Hepatic stellate cell (primary cell): ENCODE measurements at regions not wholly inside any gene's neighbourhood (a gene's known extent, or its start where the extent isn't known, plus 50 kb on each side); places are given as distances from the start of the nearest gene placed in this dataset.
"Not testable (repeated sequence)": the region's sequence is repeated elsewhere in the genome, so short reads cannot be mapped to it uniquely, and the experiment has no call there.

Experiments
- DNase-seq: peaks from one replicate; pipeline ENCODE4 v3.0.0; 2011; ENCODE audit warnings: low spot score

DNA sequence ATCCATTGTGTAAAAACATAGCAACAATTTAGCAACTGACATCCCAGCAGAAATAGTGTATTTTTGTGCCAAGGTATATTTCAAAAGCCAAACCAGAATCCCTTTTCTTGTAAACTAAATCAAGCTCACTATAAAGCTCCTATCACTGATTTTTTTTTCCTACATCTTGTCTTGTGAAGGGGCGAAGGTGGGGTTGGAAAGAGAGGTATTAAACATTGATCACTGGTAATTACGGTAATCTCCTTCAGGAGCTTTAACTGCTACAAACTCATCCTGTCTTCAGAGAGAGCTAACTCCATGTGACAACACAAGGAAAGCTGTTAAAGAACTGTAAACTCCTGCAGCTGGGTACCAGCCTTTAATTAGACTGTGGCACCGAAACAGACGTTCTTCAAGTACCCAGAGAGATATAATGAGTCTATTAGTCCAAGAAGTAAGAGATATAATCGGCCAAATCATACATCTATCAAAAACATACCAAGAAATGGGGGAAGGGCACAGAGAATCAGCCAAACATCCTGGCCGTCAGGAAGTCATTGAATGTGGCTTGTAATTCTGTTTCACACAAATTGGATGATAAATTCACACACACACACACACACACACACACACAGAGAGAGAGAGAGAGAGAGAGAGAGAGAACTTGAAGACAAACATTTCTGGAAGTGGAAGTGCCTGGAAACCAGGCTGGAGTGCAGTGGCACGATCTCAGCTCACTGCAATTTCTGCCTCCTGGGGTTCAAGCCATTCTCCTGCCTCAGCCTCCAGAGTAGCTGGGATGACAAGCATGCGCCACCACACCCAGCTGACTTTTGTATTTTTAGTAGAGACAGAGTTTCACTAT, 111.9 kb upstream of the PPARGC1A start:
- DNase-seq = no peak

DNA sequence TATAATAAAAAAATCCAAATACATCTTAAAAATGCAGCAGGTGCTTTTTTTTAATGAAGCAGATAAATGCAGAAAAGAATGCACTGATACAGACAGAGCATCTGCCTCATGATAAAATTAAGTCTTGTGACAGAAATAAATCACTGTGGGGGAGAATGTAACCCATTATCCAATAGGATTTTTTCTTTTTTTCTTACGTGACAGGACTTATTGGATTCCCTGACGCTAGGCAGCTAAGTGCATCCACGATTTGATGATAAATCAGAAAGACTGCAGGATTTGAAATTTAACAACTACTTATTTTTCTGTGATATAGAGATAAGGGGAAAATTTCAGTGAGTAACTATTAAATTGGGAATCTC, 110.6 kb upstream of the PPARGC1A start:
- DNase-seq = no peak

DNA sequence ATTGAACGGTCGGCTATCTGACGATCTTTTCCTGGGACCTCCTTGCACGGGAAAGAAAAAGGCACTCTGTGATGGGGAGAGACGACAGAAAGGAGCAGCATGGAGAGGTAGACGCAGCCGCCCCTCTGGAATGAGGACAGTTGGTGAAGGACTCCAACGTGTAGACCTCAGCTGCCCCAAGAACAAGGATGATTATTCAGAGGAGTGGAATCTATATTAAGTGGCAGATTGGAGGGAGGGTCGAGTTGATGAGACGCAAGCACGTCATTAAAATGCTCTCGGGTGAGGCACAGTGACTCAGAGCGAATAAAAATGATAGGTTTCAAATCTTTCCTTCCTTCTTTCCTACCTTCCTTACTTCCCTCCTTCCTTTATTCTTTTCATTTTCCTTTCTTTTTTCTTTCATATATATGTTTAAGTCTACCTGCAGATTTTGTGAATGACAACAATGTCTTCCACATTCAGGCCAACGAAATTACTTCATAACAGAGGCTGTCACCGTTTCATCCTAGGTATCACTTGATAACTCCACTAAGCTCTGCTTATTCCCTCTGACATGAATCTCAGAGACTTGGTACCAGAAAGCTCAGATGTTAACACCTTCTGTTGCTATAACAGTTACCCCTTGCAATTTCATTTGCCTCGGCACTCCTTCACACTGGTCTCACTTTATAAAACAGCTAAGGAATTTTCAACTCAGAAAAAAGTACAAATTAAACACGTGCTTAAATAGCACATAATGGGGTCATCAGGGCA, 110.0 kb upstream of the PPARGC1A start:
- no peak for DNase-seq

DNA sequence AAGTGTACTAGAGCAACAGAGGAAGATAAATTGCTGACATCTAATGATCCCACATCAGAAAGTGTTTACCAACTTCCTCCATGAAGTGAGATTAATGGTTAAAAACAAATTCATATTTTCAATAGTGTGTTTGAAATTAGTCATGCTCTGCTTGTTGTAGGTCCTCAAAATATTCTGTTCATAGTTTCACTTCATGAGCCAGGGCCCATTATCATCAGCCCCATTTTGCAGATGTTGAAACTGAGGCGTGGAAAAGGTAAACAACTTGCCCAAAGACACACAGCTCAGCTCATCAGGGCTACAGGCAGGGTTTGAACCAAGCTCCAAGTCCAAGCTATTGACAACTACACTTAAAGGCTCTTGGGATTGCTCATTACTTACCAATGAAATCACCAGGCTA, 103.5 kb upstream of the PPARGC1A start:
- no peak for DNase-seq

DNA sequence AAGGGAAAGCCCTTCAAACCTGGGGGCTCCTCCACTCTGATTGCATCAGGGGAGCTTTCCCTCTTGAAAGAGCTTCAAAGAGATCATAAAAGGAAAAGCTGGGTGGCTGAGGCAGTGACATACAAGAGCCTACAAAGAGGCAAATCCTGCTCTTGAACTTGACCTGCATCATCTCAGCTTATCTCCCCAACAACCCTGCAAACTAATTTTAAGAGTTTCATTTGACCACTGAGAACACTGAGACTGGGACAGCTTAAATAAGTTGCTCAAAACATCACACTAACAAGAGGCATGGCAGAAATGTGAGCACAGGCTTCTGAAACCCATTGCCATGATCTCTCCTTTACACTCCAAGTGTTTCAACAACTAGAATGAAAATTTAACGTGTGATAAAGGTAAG, 101.6 kb upstream of the PPARGC1A start:
- no peak for DNase-seq

DNA sequence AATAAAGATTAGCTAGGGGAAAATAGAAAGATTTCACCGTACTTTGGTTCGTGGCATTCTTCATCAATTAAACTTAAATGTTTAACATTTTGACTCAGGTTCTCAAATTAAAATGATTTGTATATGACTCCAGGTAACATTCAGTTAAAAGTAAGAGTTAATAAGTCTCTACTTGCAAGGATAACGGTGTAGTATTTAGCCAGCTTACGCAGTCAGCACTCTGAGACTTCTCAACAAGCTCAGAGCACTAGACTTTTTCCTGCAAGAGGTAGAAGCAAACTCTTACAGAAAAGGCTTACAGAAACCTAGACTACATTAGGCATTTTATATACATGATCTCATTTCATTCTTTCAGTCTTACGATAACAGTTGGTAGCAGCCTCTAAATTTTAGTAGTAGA, 96.4 kb upstream of the PPARGC1A start:
- no peak for DNase-seq

DNA sequence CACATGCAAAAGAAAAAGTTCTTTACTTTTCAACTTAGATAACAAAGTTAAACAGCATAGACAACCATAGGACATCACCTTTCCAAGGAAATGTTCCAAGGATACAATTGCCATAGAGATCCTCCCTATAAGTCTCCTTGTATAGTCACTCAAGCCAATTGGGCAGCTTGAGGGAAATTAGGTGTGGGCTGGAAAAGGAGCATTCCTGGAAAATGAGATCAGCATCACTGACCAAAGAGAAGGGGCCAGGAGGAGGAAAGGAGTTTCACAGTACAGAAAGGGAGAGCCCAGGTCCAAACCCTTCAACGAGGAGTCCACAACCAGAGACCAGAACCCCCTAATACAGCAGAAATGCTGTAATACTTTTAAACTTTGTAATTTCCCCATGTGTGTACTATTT, 91.5 kb upstream of the PPARGC1A start:
- no peak for DNase-seq

DNA sequence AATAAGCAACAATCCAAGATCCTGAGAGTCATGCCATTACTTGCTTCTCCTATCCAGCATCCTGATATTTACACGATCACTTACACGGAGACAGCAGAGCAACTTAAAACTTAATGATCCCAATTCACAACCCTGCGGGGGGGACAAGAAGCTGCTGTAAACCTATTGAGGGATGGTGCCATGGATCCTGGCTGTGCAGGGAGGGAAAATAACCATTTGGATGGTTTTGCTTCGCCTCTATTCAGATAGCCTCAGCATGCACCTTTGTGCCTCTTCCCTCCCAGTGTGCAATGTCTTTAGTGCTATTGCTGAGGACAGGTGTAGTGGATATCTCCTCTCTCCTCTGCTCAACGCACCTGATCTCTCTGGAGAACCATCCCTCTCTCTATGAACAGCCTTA, 89.7 kb upstream of the PPARGC1A start:
- no peak for DNase-seq

DNA sequence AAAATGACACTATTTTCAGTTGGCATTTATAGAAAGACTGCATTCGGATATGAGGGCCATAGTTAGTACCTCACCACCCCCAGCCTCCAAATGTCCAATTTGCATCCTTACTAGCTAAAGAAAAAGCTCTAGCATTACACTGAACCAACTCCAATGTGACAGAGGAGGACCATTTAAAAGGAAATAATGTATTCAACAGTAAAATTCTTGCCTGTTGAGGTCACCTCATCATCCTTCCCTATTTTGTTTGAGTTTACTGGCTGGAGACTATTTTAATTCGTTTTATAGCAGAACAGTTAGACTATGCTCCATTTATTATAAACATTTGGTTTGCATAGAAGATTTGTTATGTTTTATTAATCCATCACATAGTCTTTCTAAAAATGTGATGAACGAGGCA, 88.2 kb upstream of the PPARGC1A start:
- no peak for DNase-seq

DNA sequence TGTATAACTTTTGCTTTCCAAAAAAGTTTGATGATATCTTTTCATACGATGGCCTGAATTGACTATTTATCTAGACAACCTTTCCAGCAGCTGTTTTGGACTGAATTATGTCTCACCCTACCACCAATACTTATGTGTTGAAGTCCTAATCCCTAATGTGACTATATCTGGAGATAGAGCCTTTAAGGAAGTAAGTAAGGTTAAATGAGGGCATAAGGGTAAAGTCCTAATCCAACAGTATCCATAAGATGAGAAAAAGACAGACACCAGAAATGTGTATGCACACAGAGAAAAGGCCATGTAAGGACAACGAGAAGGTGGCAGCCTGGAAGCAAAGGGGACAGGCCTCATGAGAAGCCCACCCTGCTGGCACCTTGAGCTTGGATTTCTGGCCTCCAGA, 86.6 kb upstream of the PPARGC1A start:
- no peak for DNase-seq

DNA sequence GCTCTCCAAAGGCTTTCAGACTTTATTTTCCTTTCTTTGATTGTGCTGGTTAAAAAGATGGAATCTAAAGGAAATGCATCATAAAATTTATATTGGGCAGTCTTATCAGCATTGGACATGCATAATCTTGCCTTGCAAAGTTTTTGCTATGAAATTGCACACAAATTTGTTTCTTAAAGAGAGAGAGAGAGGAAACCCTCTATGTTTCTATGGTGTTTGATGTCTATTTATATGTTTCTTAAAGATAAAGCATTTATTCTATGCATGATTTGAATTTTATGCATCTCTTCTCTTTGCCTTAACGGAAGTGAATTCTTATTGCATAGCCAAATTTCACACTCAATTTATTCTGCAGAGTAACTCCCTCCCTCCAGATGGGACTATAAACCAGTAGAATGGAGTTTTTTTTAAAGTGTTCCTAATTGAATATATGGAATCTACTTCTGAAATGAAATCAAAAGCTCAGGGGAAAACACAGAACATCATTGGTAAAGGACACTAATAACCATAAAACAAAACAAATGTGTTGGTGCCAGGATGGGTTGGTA, 83.5 kb upstream of the PPARGC1A start:
- no peak for DNase-seq

DNA sequence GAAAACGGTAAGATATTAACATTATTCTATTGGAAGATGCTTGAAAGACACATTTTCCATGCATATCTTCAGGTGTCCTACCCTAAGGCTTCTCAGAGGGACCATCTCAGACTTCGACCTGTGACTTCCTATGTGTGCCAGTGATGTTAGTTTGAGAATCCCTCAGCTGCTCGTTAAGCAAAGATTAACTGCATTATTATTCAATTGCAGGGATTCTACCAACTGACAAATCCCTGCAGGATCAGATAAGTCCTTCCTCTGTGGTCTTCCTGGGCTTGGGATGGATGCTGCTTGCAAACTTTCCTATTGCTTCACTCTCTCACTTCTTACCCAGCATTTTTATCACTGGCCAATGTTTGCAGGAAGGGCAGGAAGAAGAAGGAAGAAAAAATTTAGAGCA, 83.0 kb upstream of the PPARGC1A start:
- no peak for DNase-seq

DNA sequence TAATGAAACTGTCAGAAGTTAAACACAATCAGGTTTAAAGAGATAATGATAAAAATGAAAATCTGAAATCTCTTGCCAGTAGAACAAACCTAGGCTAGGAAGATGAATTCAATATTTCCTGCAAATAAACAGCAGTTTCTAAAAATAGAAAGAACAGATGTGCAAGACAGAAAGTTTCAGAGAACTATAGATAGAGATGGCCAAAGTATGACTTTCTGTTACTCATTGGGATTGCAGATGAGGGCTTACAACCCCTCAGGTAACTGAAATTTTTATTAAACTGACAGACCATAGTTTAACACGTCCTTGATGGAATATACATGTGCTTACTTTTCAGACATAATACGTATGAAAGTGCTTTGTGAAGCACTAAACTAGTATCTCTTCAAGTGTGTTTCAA, 82.3 kb upstream of the PPARGC1A start:
- no peak for DNase-seq

DNA sequence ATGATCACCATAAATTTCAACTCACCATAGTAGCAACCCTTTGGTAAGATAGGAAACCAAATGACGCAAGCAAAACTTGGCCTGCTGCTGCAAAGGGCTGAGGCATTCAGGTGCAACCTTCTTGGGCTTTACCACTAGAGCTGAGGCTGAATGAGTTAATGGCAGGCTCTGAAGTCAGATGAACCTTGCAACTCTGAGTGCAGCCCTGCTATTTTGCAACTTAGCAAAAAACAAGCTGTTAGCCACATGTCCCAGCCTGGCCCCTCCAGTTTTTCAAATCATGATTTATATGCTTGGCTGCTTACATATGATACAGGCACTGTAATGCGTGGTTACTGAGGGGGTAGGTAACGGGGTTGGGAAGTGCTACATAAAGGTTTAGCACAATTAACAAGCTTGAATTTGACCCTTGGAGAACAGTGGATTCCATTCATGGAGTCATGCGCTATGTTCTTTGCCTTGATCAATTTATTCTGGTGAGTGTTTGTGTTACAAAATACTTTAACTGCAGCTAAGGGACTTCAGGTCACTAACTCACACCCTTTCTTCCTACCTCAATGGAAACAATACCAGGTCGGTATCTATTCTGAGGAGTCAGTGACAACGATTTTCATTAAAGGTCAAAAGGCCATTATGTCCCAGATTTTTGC, 80.5 kb upstream of the PPARGC1A start:
- no peak for DNase-seq

DNA sequence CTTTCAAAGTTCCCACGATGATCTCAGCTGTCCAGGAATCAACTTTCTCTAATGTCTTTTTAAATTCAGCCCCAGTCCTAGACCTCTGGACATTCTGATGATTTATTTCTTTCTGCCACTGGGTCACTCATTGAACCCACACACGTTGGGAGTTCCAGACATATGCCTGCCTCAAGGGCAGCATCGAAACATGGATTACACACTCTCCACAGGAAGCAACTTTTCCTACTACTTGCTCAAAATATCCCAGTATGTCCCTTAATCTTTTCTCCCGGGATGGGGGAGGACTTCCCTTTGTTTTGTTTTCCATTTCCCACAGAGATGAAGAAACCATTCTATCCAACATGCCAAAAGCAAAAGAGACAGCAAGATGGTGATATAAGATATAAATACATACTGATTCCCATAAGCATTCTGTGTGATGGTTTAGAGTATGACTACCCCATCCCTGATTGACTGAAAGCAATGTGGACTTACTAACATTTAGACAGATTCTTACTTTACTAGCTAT, 79.8 kb upstream of the PPARGC1A start:
- no peak for DNase-seq

DNA sequence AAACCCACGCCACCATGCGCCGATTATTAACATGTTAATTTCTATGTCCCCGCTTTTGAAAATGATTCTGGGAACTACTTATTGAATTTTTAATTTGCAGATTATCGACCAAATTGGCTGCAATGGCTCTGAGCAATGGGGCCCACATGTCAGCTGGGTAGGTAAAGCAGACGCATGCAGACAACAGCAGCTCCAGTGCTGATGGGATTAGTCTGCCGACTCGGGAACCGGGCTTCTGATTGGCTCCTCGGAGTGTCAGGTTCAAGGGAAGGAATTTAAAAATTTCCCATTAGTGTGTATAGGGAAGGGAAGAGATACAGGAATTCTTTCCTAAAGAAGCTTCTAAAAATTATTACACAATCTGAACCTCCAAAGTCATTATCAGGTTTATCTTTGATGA, 77.4 kb upstream of the PPARGC1A start:
- DNase-seq = no peak

DNA sequence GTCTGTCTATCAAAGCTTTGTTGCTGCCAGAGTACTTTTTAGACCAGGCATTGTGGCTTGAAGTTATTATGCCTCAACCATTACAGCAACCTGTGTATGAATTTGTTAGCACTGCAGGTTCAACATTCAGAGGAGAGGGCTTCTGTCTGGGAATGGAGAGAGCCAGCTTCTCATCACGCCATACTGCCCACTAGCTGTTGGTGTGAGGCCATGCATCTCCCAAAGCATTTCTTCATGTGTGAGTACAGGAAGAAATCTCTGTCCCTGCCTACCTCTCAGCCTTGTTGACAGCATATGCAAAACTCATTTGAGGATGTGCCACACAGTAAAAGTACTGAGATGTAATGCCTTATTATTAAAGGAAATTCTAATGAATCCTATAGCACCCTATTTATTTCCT, 76.9 kb upstream of the PPARGC1A start:
- no peak for DNase-seq

DNA sequence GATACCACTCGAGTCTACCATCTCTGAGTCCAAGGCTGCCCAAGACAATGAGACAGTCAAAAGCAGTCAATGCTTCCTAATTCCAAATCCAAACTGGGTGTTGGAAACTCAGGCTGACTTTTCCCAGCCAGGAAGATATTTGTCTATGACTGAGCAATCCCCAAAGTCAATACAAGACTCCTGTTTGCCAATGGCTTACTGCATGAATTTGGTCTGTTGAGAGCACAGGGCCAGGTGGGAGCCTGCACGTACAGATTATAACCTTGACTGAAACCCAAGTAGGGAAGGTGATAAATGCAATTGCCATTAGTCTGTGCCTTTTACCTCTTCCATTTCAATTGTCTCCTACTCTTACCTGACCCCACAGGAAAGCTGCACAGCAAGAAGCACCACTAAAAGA, 72.6 kb upstream of the PPARGC1A start:
- no peak for DNase-seq

DNA sequence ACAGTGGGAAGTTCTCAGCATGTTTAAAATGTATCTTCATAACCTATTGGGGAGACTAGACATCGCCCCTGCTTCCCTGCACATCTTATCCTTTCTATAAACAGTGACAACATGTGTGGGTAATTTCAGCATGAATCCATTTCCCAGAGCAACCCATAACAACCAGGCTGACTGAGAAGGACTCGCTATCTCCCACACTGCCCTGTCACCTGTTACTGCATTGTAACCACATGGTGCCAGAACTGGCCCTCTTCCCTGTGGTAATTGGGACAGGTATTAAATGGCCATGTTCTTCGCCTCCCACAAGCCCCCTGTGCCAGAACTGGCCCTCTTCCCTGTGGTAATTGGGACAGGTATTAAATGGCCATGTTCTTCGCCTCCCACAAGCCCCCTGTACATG, 71.5 kb upstream of the PPARGC1A start:
- not testable (repeated sequence) for DNase-seq

DNA sequence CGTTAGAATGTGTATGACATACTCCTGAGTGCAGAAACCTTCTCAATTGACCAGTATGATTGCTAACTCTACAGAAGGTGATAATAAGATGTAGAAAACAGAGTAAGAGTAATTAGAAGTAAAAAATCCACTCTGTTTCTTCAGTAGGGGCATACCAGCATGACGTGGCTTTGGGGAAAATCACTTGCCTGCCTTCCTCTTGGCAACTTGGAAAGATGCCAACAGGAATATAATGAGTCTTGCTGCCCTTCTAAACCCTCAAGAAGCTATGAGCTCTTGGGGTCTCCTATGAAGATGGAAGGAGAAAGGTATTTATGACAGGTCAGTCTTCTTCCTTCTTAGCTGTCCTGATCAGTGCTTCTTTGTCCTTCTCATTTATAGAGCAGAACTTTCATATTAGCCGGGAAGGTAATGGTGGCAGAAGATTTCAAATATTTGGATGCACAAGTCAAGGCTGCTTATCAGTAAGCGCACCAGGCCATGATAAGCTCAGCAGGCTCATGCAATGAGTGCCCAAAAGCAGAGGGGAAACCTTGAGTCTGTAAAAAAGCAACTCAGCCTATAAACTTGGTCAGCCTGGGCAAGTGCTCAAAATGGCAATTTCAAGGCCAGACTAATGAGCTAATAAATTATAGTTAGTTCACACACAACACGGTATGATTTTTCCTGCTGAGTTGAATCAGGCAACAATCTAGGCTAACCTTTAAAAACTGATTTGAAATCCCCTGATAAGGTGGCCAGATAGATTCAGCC, 69.7 kb upstream of the PPARGC1A start:
- no peak for DNase-seq

DNA sequence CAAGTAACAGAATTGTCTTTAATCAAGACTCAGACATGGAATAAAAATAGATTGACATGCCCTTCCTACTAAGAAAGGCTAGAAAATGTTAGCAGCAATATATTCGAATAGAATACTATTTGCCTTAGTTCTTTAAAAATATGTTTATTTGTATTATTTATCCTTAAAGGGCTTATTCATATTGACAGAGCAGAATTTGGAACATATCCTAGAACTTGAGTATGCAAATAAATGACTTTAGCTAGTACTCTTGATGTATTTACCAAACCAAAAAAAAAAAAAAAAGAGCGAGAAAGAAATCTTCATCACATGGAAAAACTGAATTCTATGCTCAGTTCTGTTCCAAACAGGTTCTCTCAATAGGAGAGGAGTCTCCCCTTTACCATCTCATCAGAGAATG, 68.9 kb upstream of the PPARGC1A start:
- DNase-seq = no peak

DNA sequence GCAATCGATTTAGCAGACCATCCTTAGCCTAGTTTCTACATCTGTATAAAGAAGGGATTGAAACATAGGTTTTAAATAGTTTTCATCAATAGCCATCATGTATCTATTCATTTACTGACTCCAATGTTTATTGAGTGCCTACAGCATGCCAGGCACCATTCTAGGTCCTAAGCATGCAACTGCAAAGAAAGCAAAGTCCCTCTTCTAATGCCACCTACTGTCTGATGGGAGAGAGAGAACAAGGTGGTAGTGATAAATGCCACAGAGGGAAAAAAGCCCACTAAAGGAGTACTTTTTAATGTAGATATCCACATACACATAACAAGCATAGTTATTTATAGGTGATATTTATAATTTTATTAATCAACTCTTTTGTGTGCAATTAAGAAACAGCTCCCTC, 67.6 kb upstream of the PPARGC1A start:
- DNase-seq = no peak
